DND-41 (cell line): ENCODE measurements at regions not wholly inside any gene's neighbourhood (a gene's known extent, or its start where the extent isn't known, plus 50 kb on each side); places are given as distances from the start of the nearest gene placed in this dataset.

Experiments used
- EZH2 ChIP-seq: IDR thresholded peaks from 3 replicates; pipeline ENCODE4 v1.6.1; 2012; ENCODE audit warnings: borderline replicate concordance, low read depth, mild to moderate bottlenecking, moderate library complexity, low read length, inconsistent platforms; ENCODE audit not compliant: severe bottlenecking
- TF ChIP-seq, protein P1 (sequence below): IDR thresholded peaks from 2 replicates; pipeline ENCODE4 v1.5.1; 2012; ENCODE audit warnings: borderline replicate concordance, low read length, moderate library complexity, mild to moderate bottlenecking; ENCODE audit not compliant: poor library complexity, severe bottlenecking; ENCODE audit errors: extremely low read depth

DNA sequence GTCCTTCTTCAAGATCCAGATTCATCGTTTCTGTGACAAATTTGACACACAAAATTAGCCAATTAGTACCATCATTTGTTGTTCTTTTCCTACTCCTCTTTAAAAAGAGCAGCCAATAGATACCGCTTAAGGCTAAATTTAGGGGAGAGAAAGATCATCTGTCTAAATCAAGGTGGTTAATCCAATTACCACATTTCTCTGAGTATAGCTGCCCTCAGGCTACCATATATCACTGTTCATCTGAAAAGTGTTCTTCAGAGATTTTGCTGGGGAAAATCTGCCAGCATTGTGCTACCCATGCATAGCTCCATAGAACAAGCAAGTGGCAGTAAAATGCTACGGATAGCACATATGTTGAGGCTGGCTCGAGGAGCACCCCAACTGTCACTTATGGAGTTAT is 110.3 kb upstream of the ESRRG start:
- TF ChIP-seq, protein P1, sequence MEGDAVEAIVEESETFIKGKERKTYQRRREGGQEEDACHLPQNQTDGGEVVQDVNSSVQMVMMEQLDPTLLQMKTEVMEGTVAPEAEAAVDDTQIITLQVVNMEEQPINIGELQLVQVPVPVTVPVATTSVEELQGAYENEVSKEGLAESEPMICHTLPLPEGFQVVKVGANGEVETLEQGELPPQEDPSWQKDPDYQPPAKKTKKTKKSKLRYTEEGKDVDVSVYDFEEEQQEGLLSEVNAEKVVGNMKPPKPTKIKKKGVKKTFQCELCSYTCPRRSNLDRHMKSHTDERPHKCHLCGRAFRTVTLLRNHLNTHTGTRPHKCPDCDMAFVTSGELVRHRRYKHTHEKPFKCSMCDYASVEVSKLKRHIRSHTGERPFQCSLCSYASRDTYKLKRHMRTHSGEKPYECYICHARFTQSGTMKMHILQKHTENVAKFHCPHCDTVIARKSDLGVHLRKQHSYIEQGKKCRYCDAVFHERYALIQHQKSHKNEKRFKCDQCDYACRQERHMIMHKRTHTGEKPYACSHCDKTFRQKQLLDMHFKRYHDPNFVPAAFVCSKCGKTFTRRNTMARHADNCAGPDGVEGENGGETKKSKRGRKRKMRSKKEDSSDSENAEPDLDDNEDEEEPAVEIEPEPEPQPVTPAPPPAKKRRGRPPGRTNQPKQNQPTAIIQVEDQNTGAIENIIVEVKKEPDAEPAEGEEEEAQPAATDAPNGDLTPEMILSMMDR, result no peak
- TF ChIP-seq EZH2, result no peak
